ENCODE measurements at regions not wholly inside any gene's neighbourhood (a gene's known extent, or its start where the extent isn't known, plus 50 kb on each side); places are given as distances from the start of the nearest gene placed in this dataset.
"Not testable (repeated sequence)": the region's sequence is repeated elsewhere in the genome, so short reads cannot be mapped to it uniquely, and the experiment has no call there.

DNA sequence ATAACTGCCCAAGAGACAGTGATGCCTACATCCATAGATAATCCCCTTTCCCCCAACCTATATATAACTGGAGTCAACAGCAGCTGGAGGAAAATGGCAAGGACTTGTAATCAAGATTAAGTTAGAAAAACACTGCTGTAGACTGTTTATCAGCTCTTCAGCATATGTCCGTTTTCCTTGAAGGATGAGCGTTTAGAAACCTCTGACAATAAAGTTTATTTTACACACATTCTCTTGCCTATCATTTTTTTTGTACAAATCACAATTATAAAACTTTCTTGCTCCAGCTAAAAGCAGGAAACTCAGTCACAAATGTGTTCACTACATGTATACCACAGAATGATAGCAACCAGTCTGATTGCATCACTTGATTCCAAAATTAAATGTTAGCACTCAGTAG is 50.8 kb downstream of the PPIAL4G start:
- ATAC-seq, result not testable (repeated sequence)

DNA sequence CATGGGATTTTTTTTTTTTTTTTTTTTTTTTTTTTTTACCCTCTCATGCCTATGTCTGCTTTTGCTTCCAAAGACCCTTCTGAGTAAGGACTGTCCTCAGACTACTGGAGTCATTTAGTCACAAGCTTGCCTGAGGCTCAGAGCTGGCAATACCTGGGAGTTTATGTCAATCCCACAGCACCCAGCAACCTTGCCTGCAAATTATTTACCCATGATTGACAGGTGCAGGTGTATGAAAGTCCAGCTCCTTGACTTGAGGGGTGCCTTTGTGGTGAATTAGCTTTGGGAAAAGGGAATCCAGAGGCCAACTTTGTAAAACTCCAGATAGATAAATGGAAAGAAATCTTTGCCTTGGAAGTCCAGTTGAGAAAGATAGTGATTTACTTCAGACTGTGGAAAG is 53.2 kb downstream of the PPIAL4G start:
- ATAC-seq, result not testable (repeated sequence)

GRCh38 chr1:148426940-148427611 is 56.0 kb downstream of the PPIAL4G start:
- ATAC-seq, result peak; percentile 88 to 94

DNA sequence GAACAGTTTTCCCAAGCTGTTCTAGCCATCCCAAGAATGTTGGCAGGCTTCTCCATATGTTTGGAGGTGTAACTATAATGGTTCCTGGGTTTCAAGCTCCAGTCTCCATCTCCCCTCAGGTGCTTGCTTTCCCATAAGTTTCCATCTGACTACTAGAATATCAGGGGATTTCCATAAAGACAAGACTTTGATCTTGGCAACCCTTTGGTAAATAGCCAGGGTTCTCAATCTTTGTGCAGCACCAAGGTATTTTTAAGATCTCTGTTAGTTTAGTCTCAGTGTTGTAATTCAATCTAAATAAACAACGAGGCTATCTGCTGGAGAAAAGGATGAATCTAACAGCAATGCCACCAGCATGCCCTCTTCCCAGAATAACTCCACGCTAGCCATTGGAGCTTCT is 56.7 kb downstream of the PPIAL4G start:
- not testable (repeated sequence) for ATAC-seq

GRCh38 chr1:148424143-148425003 is 58.7 kb downstream of the PPIAL4G start:
- not testable (repeated sequence) for ATAC-seq

- not testable (repeated sequence) for ATAC-seq
Measured at GRCh38 chr1:148422921-148423320, 60.2 kb downstream of the PPIAL4G start.

GRCh38 chr1:148417241-148417640 is 65.9 kb downstream of the PPIAL4G start:
- ATAC-seq, result not testable (repeated sequence)

DNA sequence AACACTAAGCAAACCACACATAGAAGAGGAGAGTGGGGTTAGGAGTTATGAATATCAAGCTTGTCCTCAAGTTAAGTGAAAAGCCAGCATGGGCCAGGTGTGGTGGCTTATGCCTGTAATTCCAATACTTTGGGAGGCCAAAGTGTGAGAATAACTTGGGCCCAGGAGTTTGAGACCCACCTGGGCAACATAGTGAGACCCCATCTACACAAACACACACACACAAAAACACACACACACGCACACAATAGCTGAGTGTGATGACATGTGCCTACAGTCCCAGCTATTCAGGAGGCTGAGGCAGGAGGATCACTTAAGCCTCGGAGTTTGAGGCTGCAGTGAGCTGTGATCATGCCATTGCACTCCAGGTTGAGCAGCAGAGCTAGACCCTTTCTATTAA is 69.7 kb downstream of the PPIAL4G start:
- not testable (repeated sequence) for ATAC-seq

DNA sequence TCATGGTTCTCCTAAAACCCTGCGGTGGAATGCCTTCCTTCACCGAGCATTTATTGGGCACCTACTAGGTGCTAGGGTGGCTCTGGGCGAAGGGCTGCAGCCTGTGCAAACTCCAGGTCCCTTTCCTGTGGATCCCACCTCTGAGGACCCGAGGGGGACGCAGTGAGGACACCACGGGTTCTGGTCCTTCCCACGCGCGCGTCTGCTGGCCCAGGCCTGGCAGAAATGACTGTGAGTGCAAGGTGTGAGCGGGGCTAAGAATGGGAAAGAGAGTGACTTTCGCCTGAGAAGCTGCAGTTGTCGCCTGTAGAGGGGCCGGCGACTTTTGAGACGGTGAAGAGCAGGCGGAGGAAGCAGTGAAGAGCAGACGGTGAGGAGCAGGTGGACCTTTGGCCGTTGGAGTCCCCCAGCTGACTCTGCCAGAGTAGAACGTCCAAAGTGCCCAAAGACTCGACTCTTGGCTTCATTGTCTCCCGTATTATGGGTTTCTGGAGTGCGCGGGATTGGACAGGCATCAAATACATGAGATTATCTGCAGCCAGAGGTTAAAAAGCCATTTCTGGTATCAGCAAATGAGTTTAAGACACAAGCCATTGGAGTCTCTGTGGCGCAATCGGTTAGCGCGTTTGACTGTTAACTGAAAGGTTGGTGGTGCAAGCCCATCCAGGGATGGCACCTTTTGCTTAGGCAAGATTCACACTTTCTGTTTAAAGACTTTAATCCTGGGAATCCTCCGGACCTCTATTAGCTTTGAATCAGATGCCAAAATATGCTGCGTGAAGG is 78.1 kb downstream of the PPIAL4G start:
- ATAC-seq, result not testable (repeated sequence)

DNA sequence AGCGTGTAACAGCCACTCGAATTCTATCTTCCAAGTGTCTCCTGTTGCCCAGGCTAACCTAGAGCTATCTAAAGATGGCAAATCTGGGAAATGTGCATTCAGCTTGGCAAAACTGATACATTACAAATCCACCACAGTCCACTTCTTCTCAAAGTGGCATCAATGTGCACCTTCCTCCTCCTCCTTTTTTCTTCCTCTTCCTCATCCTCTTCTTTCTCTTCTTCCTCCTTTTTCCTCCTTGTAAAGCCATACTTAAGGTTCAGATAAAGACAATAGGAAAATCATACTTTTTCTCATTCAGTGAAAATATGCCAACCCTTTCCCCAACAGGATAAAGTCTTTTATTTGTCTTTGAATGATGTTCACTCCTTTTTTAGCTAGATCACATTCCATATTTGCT is 79.2 kb downstream of the PPIAL4G start:
- ATAC-seq, result not testable (repeated sequence)

GRCh38 chr1:148403085-148403456 is 80.0 kb downstream of the PPIAL4G start:
- ATAC-seq, result not testable (repeated sequence)

GRCh38 chr1:148402152-148403084 is 80.7 kb downstream of the PPIAL4G start:
- peak; percentile 93 for ATAC-seq

DNA sequence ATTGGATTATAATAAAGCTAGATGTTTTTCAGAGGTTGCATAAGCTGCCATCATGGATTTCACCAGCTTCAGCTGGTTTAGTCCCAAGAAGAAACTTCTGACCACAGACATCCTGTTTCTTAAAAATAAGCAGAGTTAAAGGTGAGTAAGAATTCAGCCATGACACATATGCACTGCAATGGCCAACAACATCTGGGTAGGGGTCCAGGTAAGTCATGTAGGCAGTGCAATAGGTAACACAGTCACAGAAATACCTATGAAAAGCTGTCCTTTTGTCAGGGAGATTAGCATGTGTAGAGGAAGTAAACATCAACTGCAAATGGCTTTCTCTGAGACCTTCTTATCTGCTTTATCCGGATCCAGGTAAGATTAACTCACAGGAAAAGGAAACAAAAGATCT is 85.6 kb downstream of the PPIAL4G start:
- ATAC-seq, result peak in 1 of 2 donors; percentile 18

DNA sequence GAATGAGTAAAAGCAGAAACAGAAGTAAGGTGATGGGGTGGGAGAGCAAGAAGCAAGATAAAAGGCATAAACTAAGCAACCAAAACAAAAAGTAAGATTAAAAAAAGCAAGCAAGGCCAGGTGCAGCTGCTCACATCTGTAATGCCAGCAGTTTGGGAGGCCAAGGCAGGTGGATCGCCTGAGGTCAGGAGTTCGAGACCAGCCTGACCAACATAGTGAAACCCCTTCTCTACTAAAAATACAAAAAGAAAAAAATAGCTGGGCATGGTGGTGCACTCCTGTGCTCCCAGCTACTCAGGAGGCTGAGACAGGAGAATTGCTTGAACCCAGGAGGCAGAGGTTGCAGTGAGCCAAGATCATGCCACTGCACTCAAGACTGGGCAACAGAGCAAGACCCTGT is 90.6 kb downstream of the PPIAL4G start:
- ATAC-seq, result not testable (repeated sequence)

DNA sequence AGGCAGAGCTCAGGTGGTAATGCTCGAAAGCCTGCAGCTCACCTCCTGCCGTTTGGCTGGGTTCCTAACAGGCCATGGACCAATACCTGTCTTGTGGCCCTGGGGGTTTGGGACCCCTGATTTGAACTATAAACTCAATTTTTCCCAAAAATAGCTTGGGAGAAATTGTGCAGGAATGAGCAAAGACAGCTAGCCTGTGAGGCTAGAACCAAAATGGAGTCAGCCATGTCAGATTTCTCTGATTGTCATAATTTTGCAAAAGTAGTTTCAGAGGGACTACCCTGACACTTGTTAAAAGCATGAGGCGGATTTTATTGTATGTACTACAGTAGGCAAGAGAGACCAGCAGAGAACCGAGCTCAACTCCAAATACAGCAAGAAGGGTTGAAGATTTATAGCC is 91.8 kb downstream of the PPIAL4G start:
- not testable (repeated sequence) for ATAC-seq

DNA sequence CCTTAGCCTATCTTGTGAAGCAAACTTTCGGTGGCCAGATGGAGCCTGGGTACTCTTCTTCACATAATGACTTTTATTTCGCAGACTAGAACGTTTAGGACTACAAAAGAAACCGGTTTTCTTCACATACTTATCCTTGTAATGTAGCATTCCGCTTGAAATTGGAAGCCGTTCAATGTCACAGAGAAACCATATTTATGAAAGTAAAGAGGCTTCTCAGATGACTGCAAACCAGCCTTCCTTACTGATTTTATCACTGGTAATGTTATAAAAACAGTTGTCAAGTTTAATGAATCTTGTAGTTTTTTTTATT is 94.1 kb downstream of the PPIAL4G start:
- ATAC-seq, result no peak

- ATAC-seq, result peak; percentile 85
Measured at GRCh38 chr1:148388260-148389026, 94.7 kb downstream of the PPIAL4G start.

DNA sequence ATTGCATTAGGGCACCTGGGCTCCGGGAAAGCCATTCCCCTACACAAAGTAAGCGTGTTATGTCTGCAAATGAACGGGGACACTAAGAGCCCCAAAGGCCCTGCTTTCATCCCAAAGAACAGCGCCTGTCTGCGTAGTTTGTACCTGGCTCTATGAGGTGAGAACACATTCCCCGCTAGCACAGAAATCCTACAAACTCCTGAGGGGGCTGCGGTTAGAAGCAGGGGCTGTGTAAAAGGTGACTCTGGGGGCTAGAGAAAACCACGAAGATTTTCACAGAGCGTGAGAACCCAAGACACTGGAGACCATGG is 95.2 kb downstream of the PPIAL4G start:
- not testable (repeated sequence) for ATAC-seq

GRCh38 chr1:148387122-148387948 is 95.8 kb downstream of the PPIAL4G start:
- not testable (repeated sequence) for ATAC-seq

DNA sequence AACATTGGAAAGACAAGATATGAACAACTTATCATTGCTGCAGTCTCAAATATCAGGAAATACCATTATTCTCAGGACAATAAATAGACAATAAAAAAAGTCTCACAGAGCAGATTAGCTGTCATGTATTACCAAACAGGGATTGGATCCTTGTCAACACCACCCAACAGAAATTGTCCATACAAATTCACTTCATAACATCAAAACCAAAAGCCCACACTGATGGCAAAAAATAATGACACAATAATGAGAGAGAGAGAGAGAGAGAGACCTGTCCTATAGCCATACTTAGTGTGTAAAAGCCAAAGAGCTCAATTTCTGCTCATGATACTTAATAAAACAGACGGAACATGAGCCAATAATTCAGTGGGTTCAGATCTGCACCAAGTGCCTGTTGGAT is 96.5 kb downstream of the PPIAL4G start:
- ATAC-seq, result no peak

DNA sequence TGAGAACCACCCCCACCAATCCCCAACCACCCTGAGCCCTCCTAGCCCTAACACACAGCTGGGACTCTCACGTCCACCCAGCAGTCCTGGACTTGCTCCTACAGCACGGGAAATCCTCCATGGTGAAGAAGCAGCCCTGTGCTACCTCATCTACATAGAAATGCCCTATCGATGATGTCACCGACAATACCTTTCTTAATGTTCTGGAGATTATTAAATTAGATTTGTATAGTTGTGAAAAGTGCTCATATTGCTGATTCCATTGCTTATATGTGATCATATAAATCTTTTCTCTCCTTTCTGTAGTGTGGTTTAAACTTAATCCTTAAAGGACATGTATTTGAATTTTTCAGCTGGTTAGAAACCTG is 97.1 kb downstream of the PPIAL4G start:
- not testable (repeated sequence) for ATAC-seq

All from activated CD4-positive, CD25-positive, alpha-beta regulatory T cell treated with anti-CD3 and anti-CD28 coated beads, Interleukin-2, amount 50 U/mL, for 24 hours (primary cell).